Medulla oblongata (tissue), 1 donor: ENCODE measurements at regions not wholly inside any gene's neighbourhood (a gene's known extent, or its start where the extent isn't known, plus 50 kb on each side); places are given as distances from the start of the nearest gene placed in this dataset.
"Not testable (repeated sequence)": the region's sequence is repeated elsewhere in the genome, so short reads cannot be mapped to it uniquely, and the experiment has no call there.

Source experiments
- DNase-seq: peaks from one replicate; pipeline ENCODE4 v3.0.0-alpha.2; 2015; ENCODE audit errors: extremely low spot score

DNA sequence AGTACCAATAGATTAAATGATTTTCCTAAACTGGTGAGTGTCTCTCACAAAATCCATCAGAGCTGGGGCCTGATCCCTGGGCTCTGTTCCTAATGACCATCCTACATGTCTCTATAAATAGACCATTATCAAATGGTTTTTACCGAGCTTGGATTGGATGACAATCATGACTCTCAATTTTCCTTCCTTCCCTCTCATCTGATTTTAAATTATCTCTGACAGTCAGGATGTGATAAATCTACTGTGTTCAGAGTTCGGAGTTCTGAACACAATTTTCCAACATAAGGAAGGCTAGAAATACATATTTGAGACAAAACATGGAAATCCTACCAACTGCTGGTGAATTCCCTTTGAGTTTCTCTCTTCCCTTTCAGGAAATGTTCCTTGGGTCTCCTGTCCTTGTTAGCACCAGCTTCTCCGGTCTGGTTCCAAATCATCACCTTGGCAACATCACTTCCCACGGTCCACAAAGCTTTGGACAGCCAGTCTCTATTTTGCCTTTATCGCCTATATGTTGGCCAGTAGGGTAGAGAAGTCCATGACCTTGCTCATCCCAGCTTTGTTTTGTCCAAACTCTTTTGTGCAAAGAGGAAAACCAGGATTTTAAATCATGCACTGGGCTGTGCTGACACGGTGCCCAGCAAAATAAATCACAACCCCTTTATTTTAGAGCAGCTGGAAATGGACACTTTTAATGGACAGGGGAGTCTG is 139.6 kb upstream of the ITGA6 start:
- DNase-seq: no peak

DNA sequence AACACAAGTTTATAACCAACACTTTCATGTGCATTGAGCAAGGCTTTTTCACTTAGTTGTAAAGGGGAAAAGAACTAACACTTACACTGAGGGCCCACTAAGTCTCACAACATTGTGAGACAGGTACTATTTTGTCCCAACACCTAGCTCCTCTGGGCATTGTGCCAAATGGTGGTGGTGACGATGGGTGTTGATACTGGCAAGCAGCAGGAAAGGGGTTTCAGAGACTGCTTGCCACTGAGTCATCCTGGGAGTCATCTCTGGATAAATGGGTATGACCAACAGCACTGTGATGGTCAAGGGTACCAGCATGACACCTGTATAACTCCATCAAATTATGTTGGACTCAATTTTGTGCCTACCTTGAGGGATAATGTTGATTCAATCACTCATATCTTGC is 138.8 kb upstream of the ITGA6 start:
- DNase-seq: no peak

DNA sequence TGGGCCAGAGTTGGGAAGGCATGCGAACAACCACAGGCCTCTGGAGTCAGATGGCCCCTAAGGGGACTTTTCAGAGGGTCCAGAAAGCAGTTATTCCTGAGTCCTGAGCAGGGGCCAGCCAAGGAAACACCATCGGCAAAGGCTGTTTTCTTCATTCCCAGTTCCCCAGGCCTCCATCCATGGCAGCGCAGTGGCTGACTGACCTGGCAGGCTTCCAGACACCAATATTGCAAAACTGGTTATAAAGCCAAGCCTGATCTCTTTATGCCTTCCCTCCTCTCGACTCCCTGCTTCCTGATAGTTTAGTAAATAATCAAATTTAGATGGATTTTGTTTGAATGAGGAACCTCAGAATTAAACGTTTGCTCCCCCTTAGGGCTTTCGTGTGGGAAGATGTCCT is 133.4 kb upstream of the ITGA6 start:
- DNase-seq: no peak

DNA sequence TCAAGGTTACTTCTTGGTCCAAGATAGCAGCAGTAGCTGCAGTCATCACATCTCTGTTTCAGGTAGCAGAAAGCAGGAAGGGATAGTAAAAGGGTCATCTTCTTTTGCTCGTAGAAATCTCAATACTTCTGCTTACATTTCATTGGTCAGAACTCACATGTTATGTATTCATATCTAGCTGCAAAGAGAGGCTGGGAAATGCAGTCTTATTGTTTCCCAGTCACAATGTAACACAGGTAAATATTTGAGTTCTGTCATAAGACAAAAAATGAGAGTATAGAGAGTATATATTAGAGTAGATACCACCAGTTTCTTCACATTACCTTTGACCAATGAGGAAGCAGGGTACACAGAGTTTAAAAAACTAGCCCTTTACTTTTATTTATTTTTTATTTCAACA is 132.4 kb upstream of the ITGA6 start:
- DNase-seq: no peak

DNA sequence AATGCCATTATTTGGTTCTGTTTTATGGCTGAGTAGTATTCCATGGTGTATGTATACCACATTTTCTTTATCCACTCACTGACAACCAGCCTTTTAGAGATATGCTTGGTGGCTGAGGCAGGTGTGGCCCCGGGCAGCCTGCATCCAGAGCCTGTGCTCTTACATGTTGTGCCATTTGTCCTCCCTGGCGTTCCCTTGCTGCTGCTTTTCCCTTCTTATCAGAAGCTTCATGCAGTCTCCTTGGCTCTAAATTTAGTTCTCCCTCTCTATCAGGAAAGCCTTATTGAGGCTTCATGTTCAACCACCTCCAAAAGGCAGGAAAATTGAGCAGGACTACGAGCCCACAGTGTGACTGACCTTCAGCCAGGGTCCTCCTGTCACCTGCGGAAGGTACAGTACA is 131.7 kb upstream of the ITGA6 start:
- DNase-seq: no peak

DNA sequence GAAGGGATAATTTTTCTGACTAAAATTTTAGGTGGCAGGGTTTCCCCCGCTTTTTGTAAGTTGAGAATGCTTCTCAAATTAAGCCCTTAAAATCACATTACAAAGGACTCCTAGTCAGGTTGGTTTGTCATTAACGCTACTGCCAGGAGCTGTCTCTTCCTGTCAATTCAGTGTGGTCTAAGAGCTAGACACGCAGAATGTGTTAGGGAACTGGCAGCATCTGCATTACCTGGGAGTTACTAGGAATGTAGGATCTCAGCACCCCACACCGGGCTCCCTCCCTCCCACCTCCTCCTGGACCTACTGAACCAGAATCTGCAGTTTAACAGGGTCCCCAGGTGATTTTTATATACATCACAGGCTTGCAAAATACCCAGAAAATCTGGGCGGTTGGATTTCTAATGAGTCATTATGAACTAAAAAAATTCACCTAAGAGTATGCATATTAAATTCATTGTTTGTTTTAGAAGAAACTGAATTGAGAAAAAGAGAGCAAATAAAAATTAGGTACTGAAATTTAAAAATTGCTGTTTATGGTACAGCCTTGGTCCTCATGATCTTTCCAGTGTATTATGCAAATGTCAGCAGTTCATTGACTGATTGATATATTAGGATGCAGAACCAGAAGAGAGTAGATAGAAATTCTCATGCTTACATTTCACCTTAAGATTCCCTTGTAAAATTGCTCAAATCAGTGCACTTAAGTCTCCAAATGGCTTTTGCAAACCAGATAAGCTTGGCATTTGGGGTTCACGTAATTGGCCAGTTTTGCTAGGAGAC is 130.9 kb upstream of the ITGA6 start:
- no peak for DNase-seq

DNA sequence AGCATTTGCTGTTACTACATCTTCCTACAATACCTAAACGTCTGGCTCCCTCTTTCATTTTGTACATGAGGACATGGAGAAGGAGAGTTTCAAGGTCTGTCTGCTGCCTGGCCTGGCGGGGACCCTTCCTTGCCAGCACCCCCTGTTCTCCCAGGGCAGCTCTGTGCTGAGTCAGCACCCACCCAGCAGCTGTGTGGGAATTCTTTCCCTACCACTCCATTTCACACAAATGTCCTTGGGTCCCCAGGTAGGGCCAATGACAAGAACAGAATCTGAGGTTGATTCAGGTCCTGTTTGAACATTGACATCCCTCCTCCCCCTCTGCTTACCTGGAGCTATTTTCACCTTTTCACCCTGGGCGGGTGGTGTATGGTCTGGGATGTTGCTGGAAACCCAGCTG is 129.9 kb upstream of the ITGA6 start:
- DNase-seq: no peak

DNA sequence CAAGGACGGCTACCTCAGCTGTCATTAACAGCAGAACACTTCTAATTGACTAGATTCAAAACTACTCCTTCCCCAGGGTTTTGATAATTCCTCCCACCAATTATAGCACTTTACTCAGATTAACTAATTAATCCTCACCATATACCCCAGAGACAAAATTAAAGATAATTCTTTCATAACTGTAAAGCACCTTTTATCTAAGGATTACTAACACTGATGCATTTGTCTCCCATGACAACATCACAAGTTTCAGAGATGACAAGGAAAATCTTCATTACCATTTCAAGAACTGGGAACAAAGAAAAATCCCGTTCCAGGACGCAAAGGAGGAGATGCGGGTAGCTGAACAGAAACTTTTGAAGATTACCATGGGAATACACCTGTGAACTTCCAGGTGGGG is 129.4 kb upstream of the ITGA6 start:
- DNase-seq: no peak

DNA sequence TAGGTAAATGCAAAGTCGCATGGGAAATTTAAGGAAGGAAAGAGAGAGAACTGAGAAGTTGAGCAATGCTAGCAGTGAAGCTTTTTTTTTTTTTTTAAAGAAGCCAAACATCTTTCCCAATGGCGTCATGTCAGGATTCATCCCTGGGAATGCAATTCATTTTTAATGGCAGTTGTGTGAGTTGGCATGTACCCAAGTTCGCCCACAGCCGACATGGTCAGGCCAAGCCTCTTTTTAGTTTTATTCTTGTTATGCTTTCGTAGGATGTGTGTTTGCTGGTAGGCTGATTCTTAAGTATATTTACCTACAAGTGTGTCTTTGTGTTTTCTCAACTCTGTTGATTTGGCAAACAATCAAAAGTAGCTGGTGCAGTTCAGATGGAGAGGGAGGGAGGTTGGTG is 127.6 kb upstream of the ITGA6 start:
- no peak for DNase-seq

DNA sequence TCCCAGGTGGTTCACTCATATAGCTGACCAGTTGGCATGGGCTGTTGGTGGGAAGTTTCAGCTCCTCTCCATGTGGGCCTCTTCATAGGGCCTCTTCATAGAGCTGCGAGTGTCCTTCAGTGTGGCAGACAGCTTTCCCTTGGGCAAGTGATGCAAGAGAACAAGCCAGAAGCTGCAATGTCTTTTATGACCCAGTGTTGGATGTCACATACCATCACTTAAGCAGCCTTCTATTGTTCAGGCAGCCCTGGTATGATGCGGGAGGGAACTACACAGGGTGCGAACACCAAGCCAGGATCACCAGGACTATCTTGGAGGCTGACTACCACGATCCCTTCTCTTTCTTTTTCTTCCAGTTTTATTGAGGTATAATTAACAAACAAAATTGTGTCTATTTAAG is 126.5 kb upstream of the ITGA6 start:
- DNase-seq: no peak

DNA sequence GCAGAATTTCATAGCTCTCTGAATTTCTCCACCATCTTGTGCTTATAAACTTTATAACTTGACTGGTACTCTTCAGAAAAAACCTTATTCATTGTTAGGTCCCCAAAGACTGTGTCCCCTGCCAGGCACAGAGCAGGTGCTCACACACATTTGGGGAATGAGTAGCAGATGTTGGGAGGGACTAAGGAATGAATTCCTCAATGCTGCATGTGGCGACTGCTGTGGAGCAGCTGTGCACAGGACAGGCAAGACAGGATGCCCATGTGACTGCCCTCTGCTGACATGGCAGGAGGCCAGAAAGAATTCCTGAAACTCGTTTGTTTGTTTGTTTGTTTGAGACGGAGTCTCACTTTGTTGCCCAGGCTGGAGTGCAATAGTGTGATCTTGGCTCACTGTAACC is 122.3 kb upstream of the ITGA6 start:
- no peak for DNase-seq

DNA sequence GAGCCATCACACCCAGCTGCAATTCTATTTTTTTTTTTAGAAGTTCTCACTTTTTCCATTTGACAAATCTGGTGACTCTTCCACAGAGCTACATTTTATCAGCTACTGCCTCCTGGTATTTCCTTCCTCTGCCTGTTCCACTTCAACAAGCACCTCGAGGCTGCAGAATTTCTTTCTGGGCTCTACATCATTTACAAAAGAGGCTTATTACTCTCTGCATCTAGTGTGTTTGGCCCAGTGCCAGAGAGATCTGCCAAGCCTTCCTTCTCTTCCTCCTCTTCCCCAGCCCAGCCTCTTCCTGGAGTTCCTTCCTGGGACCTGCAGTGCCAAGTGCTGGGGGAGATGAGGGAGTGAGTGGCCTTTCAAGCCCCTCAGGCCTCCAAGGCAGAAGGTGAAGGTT is 119.6 kb upstream of the ITGA6 start:
- no peak for DNase-seq

DNA sequence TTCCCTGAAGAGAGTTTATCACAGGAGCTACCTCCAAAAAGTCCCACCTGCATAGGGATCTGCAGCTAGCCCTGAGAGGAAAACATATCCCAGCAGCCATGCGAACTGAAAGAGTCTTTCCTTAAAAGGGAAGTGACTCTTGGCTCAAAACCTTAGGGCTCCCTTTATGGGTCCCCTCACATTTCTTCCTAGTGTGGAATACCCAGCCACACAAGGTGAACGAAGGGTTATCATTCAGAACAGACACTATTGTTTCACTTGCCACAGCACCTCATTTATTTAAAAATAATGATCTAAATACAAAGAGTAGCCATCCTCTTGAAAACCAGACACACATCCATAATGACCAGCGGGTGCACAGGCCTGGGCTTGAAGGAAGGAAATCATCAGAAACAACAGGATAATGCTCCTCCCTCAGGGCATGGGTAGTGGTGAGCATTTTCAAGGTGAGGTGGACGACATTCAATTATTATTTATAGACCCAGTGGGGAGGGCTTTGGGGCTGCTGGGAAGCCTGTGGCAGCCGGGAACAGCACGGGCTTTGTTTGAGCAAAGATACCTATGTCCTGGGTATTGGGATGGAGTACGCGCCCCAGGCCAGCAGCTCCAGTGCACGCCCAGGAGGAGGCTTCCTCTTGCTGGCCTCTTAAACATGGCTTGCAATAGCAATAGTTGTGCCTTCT is 119.0 kb upstream of the ITGA6 start:
- DNase-seq: no peak

DNA sequence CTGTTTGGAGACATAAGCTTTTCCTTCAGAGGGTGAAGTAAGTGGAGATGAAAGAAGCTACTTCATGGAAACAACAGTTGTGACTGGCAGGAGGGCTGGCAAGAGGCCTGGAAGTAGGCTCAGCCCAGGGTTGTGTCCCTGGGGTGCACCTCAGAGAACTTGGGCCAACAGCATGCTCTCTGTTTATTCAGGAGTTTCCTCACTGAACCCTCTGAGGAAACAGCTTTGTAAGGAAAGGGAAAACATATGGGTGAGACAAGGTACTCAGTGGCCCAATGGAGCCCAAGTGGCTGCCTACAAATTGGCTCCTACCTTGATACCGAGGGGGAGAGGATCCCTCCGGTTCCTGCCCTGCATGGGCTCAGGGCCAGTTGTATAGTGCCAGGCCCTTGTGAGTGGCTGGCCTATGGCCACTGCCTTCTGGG is 115.5 kb upstream of the ITGA6 start:
- DNase-seq: no peak

DNA sequence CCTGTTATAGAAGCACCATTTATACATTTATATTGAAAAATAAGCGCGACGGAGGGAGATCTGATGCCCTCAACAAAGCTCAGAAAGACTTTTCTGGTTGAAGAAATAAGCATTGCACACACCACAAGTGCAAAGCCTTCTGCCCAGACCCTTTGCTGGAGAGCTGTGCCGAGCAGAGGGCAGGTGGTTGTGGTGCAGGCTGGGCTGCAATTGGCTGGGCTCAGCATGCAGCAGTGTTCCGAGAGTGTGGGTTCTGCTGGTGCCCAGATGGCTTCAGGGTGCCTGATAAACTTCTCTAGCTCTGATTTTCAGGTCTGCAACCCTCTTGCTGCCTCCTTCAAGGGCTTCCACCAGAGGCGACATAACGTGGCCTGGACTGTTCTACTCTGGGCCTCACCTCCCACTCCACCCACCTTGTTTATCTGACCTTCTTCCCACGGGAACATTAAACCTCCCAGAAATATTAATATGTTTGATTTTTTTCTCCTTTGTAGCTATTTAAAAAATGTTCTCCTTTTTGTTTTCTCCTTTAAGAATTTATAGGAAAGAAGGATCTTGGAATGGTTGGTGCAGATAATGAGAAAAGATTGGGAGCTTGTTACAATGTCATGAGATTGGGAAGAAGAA is 113.6 kb upstream of the ITGA6 start:
- DNase-seq: no peak

DNA sequence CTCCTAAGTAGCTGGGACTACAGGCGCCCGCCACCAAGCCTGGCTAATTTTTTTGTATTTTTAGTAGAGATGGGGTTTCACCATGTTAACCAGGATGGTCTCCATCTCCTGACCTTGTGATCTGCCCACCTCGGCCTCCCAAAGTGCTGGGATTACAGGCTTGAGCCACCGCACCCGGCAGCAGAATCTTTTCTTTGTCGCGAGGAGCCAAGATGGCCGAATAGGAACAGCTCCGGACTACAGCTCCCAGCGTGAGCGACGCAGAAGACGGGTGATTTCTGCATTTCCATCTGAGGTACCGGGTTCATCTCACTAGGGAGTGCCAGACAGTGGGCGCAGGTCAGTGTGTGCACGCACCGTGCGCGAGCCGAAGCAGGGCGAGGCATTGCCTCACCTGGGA is 112.3 kb upstream of the ITGA6 start:
- DNase-seq: not testable (repeated sequence)

DNA sequence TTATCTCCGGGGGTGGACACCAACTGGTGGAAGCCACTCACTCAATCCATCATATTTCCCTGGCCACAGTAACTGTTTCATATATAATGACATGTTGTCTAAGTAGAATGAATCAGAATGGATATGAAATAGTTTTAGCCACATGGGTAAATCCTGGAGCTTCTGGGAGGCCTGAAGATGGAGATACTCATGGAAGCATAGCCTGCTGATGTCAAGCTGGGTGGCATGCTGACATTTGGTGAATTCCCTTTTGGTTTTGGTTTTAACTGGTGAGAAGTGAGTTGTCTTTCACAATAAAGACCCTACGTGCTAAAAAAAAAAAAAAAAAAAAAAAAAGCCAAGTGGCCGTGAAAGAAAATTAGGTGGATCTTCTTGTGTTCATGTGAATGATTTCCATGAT is 105.3 kb upstream of the ITGA6 start:
- DNase-seq: no peak

DNA sequence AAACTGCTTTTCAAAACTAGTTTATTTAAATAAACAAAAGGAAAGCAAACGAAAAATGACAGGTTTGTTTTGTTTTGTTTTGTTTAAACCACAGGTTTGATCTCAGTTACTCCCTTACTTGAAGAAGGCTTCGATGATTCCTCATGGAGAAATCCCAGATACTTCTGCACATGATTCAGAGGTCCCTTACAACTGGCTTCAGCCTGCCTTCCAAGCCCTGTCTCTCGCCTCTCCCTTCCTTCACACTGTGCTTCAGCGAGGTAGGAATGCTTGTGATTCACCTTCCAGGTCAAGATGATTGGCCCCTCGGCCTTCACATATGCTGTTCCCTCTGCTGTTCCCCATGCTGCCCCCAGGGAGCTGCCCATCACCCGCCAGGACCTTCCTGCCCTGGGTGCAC is 104.1 kb upstream of the ITGA6 start:
- DNase-seq: no peak

DNA sequence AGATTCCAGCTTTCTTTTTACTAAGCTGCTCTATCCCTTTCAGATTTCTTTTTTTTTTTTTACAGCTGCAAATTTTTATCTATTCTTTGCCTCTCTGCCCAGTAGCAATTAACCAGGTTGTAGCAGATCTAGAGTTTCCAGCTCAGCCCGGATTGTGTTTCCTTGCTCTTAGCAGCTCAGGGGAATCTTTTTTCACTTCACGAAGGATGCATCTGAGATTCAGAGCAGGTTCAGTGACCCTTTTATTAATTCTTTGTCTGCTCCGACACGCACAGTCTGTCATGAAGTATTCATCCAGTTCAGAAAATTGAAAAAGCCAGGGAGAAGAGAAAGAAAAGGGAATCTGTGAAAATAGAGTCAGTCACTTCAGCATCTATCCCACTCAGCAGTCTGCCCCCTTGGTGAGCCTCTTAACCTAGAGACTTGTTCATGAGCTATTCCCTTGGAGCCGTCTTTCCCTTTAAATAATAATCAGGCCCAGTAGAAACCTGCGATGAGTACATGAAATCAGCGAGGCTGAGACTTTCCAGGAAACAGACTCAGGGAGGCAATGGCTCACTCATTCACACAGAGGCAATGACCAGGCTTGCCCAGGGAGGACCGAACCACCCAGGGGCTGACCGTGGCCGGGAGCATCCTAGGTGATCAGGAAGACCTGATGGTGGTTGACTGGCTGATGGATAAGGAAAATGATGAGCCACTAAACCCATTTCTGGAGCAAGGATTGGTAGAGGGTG is 103.4 kb upstream of the ITGA6 start:
- DNase-seq: no peak

DNA sequence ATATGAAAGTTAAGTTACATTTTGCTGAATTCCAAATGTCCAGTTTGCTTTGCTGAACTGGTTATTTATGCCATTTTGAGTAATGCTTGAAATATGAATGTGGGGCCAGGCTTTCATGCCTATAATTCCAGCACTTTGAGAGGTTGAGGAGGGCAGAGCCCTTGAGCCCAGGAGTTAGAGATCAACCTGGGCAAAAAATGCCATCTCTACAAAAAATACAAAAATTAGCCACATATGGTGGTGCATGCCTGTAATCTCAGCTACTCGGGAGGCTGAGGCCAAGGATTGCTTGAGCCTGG is 101.2 kb upstream of the ITGA6 start:
- no peak for DNase-seq

DNA sequence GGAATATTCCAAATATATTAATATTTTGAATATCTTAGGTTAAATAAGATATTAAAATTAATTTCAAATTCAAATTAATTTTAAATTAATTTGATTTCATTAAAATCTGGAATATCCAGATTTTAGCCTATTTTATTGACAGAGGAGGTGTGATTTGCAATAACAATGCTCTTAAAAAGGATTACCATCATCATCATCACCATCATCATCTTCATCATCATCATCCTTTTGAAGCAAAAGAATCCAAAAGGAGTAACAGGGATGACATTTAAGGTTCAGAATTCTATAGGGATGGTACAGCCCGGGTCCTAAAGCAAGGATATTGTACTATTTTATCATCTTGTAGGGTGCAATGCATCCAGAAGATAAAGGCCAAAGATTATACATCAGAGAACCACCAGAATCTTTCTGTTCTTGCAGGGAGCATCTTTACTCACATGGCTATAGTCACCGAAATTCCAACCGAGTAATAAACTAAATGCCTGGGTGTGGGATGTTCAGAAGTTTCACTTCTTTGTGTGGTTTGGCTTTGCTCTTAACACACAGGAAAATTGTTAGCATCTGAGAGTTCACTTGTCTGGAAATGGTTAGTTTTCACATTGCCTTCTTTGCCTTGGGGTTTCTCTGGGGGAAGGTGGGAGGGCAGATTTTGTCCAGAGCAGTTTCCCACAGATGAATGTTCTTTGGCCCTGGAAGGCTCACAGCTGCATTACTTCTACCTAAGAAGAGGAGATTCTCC is 99.1 kb upstream of the ITGA6 start:
- DNase-seq: no peak
